ENCODE measurements at regions not wholly inside any gene's neighbourhood (a gene's known extent, or its start where the extent isn't known, plus 50 kb on each side); places are given as distances from the start of the nearest gene placed in this dataset.

DNA sequence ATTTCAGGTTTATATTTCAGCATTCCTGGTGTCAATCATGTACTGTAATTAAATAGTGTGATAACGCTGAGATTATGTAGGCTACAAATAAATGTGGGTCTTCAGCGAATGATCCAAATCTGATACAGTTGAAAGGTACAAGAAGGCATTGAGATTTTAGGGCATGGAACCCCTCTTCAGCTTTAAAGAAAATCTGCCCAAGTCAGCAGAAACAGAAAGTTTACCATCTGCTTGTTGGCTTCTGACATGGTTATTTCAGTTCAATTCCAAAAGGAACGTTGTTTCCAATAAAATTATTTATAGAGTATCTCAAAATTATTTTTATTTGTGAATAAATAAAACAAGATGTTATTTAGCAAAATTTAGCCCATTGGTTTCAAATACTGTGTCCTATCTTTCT, 400.2 kb upstream of the RORA start:
- DNase-seq (ENCODE audit: low spot score) = no peak

DNA sequence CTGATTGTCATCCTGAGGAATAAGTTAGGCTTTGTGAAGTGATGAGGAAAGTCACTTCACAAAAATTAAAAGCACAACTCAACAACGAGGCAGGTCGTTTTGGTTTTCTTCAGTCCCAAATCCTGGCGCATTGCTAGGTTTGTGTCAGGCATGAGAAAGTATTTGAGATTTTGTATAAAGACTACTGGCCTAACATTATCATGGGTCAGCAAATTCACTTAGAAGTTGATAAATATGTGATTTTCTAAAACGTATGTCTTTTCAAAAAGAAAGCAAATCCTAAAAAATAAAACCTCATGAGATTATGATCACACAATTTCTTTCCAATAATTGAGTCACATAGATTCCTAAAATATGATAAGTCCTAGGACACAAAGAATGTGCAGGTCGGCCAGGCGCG, 395.8 kb upstream of the RORA start:
- no peak for DNase-seq (ENCODE audit: low spot score)

DNA sequence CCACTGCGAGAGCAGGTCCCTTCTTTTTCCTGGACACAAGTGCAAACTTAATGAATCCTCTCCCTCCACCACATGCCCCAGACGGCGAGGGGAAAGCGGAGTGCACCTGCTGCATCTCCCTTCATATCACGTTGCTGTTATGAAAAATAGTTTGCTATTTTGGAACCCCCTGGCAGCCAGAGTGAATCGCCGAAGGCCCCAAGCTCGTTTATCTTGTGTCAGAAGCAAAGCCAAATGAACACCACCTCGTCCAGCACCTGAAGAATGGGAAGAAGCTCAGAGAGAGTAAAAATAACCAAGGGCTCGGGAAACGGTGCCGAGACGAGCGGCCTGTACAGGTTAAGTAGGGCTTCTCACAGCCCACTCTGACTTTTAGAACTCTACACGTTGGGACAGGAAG, 394.6 kb upstream of the RORA start:
- no peak for DNase-seq (ENCODE audit: low spot score)

DNA sequence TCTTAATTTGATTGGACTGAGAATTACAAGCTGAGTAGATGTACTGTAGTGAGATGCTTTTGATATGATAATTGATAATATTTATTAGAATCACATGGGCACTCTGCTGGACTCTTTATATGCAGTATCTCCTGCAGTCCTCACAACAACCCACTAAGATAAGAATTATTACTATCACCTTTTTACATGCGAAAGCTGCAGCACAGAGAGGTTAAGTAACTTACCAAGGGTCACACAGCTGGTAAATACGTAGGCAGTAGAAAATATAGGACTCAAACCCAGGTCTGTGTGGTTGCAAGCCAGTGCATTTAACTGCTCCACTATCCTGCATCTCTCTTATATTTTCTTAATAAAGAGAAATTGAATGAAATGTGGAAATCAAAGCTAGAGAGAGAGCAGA, 392.8 kb upstream of the RORA start:
- no peak for DNase-seq (ENCODE audit: low spot score)

DNA sequence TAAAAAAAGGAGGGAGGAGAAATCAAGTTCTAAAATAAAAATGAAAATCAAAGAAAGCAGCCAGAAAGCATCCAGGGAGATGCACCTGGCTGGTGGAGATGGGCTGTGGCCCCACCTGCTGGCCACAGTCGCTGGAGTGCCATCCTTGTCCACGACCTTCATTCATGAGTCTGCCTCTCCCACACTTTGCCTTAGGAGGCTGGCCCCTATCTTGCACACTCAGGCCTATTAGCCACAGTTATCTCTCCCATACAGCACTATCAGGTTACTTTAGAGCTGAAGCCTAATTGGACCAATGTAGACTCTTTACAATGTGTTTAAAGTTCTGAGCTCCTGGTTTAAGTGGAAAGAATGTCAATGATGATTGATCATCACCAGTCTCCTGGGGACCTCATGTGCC, 392.0 kb upstream of the RORA start:
- DNase-seq (ENCODE audit: low spot score) = peak; percentile 81

DNA sequence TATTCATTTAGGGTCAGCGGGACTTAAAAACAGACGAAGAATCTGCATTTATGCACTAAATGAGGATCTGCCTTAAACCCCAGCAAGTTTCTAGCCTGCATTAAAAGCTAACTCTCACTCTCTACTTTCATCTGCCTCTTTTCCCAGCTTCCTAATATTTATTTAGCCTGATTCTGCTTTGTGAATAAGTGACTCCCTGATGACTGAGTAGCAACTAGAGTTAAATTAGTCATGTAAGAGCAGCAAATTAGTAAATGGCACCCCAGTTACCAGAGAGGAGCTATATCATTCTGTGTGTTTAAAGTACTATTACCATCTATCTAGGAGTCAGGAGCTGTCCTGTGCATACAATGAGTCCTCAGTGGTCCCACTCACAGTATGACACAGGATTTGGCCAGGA, 391.0 kb upstream of the RORA start:
- DNase-seq (ENCODE audit: low spot score) = no peak

DNA sequence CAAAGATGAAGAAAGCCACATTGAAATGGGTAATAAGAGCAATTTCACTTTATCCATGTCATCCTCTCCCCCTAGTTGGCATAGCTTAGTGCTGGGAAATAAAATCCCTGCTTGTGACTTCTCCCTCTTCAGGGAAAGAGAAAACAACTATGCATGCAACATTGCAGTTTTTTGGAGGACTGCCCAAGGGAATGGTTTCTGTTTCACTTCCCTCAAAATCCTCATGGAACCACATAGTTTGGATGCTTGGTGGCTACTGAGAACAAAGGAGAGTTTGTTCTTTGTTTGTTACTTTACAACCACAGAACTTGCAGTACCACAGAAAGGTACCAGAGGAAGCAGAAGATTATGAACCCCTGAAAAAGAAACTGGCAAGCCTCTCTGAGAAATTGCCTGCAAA, 384.6 kb upstream of the RORA start:
- DNase-seq (ENCODE audit: low spot score) = no peak

DNA sequence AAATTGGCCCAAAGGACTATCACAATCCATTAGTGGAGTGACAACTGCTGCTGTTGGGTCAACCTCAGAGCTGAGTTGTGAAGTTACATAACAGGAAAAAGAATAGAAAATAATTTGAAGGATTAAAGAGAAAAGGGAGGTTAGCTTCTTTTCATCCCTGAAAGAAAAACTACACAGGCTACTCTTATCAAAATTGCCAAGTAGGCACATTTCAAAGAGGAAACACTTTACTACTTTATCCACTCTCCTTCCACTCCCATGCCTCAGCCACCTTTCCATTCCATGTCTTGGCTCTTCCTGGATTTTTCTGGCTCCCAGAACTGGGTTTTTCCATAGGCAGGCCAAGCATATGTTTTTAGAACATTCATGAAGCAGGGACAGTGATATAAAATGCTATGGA, 384.0 kb upstream of the RORA start:
- no peak for DNase-seq (ENCODE audit: low spot score)

DNA sequence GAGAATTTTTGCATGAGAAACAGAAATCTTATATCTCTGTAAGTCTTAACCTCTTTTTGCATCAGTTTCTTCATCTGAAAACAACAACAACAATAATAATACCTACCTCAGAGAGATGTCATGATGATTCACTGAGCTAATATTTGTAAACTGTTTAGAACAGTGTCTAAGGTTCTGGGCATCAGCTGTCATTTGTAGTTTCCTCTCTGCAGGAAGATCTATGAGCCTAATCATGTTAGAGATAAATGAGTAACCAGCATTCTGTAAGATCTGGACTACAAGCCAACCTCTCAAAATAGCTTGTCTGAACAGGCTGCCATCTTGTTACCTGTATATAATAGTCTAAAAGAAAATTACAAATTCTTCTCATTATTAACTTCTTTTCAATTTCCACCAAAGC, 383.0 kb upstream of the RORA start:
- DNase-seq (ENCODE audit: low spot score) = no peak

DNA sequence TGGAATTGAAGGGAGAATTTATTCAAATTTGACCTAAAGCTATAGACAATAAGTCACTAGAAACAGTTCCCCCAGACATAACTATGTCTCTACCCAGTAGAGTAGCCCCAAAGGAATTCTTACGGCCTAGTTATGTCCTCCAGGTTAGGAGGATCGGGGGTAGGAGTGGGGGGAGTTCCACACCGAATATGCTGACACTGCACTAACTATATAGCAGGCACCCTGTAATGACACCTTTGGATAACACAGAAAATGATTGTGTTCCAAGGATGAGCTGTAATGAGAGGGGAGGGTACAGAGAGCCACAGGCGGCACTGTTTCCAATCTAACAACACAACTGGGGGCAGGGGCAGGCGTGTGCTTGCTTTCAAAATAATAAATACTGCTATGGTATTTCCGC, 376.2 kb upstream of the RORA start:
- DNase-seq (ENCODE audit: low spot score) = no peak

DNA sequence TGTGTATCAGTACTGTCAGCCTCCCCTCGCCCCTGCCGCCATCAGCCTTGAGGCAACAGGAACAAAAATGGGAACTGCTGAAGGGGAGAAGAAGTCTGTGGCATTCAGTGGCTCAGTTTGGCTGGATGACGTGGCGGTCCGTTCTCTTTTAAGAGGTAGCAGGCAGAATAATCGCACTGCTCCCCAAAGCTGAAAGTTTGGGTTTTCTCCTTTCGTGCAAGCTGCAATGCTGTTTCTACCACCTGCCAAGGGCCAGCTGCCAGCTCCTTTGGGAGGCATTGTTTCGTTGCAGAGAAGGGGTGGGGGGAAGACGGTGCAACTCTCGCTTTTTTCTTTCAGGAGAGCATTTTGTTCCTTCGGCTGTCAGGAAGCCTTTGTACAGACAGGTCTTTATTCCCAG, 369.6 kb upstream of the RORA start:
- DNase-seq (ENCODE audit: low spot score) = no peak

DNA sequence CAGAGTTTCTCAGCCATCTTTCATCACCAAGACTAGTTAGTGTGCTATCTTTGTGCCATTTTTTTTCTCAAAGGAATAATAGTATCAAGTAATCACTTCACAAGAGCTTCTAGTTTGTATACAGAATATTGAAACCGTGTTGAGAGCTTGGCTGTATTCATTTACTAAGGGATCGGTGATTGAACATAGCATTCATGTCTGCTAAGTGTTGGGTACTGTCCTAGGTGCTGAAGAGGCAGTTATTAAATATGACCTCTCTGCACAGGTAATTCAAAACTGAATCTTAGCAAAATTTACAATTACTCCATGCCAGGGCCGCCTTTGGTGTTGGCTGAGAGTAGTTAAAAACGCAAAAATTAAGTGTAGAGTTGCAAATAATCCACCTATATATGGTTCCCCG, 355.3 kb upstream of the RORA start:
- no peak for DNase-seq (ENCODE audit: low spot score)

DNA sequence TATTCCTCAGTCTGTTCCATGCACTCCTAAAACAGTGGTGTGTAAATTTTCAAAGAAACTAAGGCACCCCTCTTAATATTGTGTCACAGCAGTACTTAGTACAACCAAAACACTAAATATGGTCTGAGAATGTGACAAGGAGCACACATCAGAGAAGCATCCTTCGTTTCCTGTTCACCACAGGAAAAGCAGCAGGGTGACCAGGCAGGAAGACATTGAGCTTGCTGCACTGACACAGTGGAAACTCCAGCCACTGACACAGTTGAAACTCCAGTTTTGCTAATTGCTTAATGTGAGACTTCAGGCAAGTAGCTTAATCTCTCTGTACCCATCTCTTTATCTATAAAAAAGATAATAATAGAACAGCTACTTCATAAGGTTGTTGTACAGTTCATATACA, 353.0 kb upstream of the RORA start:
- DNase-seq (ENCODE audit: low spot score) = no peak

DNA sequence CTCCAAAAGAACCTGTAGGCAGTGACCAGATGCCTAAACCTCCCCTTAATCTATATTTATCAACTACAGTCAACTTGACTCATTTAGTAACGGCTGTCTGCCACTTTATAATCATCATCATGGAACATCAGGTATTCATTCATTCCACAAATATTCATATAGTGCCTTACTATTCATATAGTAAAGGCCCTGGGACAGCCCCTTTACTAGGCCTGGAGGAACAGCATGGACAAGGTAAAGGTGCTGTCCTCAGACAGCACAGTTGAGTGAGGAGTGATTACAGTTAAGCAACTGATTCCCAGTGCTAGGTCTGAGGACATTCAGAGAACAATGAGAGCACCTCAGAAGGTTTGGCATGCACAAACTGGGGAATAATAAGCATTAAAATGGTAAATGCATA, 346.5 kb upstream of the RORA start:
- DNase-seq (ENCODE audit: low spot score) = no peak

DNA sequence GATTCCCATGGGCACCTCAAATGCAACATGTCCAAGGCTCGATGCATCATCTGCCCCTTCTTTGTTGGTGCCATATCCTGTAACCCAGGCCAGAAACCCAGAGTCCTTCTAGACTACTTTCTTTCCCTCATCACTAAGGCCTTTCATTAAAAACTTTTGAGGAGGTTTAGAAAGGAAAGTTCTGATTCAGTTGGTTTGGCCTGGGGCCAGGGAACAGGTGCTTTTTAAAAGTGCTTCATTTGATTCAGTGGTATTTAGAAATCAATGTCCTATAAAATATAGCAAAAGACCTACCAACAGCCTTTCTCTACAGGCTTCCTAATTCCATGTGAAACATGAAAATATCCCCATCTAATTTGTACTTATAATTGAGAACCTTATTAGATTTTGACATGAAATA, 341.9 kb upstream of the RORA start:
- DNase-seq (ENCODE audit: low spot score) = no peak

DNA sequence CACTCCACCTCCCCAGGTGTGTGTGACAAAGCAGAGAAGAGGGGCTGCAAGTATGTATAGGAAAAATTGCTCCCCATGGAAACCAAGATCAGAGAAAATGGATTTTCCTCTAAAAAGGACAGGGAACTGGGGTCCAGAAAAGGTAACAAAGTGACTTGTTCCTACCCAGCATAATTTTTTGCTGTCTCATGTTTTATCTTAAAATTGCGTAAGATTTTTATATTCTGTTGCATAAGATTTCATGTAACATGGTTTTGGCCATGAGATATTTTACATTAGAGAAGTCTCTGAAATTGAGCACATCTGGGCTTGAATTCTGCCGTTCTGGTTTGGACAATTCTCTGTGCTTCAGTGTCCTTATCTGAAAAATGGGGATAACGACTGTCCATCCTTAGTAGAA, 335.7 kb upstream of the RORA start:
- no peak for DNase-seq (ENCODE audit: low spot score)

DNA sequence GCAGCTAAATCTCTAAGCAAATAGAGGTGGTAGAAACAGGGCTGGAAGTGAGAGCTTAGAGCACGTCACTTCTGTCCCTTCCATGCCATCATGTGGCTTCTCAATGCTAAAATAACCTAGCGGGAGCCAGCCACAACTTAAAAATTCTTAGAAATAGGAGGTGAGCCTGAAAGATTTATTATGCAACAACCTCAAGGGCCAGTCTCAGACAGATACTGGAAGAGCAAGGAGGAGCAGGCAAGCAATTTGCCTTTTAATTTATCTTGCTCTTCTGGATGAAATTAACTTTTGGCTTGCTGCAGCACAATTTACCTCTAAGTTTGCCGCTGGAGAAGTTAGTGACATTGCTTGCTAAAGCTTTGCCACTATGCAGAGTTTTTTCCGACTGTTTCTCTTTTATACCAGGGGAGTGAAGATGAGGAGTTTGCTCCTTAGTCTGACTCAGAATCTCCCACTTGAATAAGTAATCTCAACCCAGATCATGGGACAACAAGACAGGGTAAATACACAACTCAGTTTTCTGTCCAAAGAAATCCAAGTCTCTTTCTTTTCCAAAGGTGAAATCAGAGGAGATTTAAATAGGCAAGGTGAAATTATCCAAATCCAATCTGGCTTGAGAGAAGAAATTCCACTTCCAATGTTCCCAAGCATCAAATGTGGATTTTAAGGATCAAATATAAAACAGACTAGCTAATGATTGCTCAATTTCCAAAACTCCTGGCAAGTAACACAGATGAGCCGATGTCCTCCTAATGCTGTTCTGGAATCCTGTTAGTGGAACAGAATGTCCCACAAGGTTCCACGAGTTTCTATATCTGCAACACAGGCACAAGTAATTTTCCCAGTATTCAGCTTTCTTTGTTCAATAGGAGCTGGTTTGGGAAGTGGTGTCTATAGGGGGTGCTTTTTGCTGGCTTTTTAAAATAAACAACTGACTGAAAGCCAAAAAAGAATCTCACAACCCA, 329.4 kb upstream of the RORA start:
- DNase-seq (ENCODE audit: low spot score) = no peak

DNA sequence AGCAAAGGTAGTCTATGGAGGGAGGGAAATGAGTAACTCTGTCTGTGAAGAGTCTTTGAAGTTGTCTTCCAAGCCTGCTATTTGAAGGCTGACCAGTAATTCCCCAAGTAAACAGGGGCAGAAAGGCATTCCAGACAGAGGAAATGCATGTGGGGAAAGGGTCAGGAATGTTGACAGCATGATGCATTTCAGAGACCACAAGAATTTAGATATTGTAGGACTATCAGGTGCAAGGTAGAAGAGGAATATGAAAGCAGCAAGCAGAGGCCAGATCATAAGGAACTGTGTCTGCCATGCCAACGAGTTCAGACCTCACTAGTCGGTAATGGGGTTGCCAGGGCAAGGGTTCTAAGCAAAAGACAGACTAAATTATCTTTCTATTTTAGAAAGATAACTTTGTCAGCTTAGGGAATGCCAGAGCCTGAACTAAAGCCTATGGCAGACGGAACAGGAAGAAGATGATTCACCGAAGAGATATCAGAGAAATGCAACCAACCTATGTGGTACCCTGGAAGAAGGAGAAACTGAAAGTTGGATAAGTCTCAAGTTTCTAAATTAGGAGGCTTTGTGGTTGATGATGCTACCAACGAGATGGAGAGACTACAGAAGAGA, 327.0 kb upstream of the RORA start:
- DNase-seq (ENCODE audit: low spot score) = no peak

DNA sequence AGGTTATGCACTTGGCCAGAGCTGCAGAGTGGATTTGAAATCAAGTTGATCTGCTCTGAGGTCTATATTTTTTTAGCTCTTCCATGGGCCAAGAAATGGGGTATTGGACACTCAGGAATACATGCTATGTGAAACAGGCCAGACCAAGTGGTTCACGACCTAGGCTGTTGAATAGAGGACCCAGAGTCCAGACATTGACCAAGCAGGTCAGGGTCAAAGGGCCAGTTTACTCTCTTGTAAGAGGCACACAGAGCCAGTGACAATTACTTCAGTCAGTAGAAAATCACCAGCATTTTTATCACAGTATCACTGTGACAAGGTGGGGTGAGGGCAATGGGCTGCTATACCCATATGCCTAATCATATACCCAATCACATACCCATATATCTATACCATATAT, 320.6 kb upstream of the RORA start:
- DNase-seq (ENCODE audit: low spot score) = no peak

DNA sequence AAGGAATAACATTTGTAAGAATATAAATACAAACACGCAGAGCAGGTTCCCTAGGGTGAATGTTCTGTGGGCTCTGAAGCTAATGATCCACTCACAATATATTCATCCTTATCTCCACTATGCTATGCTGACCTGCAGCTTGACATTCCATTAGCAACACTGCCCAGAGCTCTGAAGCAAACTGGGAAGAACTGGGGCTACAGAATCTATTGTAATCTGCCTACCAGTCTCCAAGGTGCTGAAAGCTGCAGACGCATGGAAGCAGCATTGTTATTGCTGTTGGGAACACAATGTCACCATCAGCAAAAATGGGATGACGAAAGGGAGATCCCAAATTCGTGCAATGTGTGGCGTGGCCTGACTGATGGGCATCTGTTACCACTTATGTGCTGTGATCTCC, 316.7 kb upstream of the RORA start:
- DNase-seq (ENCODE audit: low spot score) = no peak

DNA sequence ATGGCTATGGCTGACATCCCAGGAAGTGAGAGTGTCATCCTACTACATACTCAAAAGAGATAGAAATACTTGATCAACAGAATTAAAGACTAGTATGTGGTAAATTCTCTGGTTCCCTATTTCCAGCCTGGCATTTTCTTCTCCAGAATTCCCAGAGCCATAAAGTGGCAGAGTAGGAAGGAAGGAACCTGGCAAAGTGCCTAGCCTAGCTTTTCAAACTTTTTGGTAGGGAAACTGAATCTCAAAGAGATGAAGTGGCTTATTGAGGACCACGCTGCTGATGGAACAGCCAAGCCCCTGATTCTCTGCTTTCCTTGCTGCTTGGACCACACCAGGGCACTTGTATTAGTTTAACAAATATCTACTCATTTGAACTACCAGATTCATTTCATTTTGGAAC, 312.4 kb upstream of the RORA start:
- no peak for DNase-seq (ENCODE audit: low spot score)

DNA sequence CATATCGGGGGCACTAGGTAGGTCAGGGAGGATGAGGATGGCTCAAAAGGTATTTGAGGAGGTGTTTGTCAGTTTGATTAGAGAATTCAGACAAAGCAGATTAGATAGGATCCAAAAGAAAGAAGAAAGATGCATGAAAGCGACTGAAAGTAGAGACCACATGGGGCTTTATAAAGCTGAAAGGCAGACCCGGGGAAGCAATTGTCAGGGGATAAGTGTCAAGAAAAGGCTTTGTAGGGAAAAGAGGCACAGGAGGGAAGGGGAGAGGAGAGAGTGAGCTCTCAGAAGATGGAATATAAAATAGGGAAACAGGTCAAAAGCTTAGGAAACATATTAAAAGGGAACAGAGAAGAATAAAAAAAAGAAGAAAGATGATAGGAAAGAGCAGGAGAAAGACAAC, 308.2 kb upstream of the RORA start:
- no peak for DNase-seq (ENCODE audit: low spot score)

DNA sequence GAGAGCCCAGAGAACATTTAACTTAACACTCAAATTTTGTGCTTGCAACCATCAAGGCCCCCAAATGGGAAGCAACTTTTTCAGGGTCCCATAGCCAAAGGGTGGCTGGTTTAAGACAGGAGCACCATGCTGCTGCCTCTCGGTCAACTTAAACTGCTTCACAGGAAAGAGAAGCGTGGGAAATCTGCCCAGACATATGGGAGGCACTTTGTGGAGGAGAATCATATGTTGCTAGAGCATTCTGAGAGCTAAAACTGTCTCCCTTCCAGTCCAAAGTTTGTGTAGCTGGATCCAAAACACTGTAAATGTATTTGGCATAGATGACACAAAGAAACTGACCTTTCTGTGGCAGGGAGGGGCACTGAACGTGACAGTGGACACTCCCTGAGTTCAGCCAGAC, 305.9 kb upstream of the RORA start:
- no peak for DNase-seq (ENCODE audit: low spot score)

DNA sequence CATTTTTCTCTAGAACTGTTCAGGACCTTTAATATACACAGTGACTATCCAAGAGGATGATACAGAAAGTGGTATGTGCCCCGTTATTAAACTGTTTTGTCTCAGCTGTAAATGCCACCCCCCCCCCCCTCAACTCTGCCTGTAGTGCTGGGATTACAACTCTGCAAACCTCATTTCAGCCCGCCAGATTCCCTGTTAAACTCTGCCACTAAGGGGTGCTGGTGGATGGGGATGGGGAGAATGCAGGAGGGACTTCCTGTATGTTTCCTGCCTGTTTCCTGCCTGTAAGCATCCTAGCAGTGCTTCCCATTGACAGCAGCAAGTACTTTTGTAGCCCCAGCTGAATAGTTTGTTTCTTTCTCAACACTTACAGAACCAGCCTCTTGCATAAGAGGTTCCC, 301.7 kb upstream of the RORA start:
- peak; percentile 45 for DNase-seq (ENCODE audit: low spot score)

All from D341Med (cell line).